SHP77 (cell line): ENCODE measurements at regions not wholly inside any gene's neighbourhood (a gene's known extent, or its start where the extent isn't known, plus 50 kb on each side); places are given as distances from the start of the nearest gene placed in this dataset.
"Not testable (repeated sequence)": the region's sequence is repeated elsewhere in the genome, so short reads cannot be mapped to it uniquely, and the experiment has no call there.

Experiments used
- DNase-seq, 2 experiments: peaks; one replicate each; lab custom pipeline; 2025; lab: John Stamatoyannopoulos, UW

GRCh38 chr1:181257117-181257516, 168.6 kb downstream of the IER5 start:
- DNase-seq: no peak

- no peak for DNase-seq
Observed at GRCh38 chr1:181259026-181259745, 170.7 kb downstream of the IER5 start.

- DNase-seq: no peak
Observed at GRCh38 chr1:181260271-181260670, 171.8 kb downstream of the IER5 start.

- DNase-seq: no peak
Observed at GRCh38 chr1:181260994-181261393, 172.5 kb downstream of the IER5 start.

GRCh38 chr1:181262069-181262468, 173.6 kb downstream of the IER5 start:
- DNase-seq: no peak

GRCh38 chr1:181263444-181263843, 174.9 kb downstream of the IER5 start:
- no peak for DNase-seq

GRCh38 chr1:181264821-181265220, 176.3 kb downstream of the IER5 start:
- DNase-seq: no peak

- DNase-seq: no peak
Observed at GRCh38 chr1:181284978-181285377, 196.5 kb downstream of the IER5 start.

- no peak for DNase-seq
Observed at GRCh38 chr1:181295217-181295616, 188.1 kb upstream of the CACNA1E start.

GRCh38 chr1:181296180-181296579, 187.1 kb upstream of the CACNA1E start:
- no peak for DNase-seq

- no peak for DNase-seq
Observed at GRCh38 chr1:181308098-181308497, 175.2 kb upstream of the CACNA1E start.

- no peak for DNase-seq
Observed at GRCh38 chr1:181310560-181310959, 172.8 kb upstream of the CACNA1E start.

GRCh38 chr1:181312946-181313345, 170.4 kb upstream of the CACNA1E start:
- DNase-seq: no peak

- DNase-seq: no peak
Observed at GRCh38 chr1:181313466-181313865, 169.9 kb upstream of the CACNA1E start.

GRCh38 chr1:181314010-181314409, 169.3 kb upstream of the CACNA1E start:
- DNase-seq: no peak

GRCh38 chr1:181314959-181315358, 168.4 kb upstream of the CACNA1E start:
- no peak for DNase-seq

GRCh38 chr1:181317261-181317930, 165.9 kb upstream of the CACNA1E start:
- DNase-seq: no peak

GRCh38 chr1:181318022-181318857, 165.1 kb upstream of the CACNA1E start:
- no peak for DNase-seq

GRCh38 chr1:181318858-181319235, 164.5 kb upstream of the CACNA1E start:
- no peak for DNase-seq

GRCh38 chr1:181319907-181320306, 163.4 kb upstream of the CACNA1E start:
- DNase-seq: no peak

GRCh38 chr1:181324797-181325616, 158.3 kb upstream of the CACNA1E start:
- DNase-seq: no peak

GRCh38 chr1:181325765-181326164, 157.6 kb upstream of the CACNA1E start:
- not testable (repeated sequence) for DNase-seq
